Lower leg skin (tissue), 3 donors: ENCODE measurements at regions not wholly inside any gene's neighbourhood (a gene's known extent, or its start where the extent isn't known, plus 50 kb on each side); places are given as distances from the start of the nearest gene placed in this dataset.

ENCODE experiments used
- CTCF ChIP-seq, 3 donors: fragments of 450-650 bp; IDR thresholded peaks; one replicate each; pipeline ENCODE4 v1.5.1; 2016; ENCODE audit warnings: antibody characterized with exemption in 3 of 3, mild to moderate bottlenecking in 3 of 3, moderate library complexity in 2 of 3
- POLR2A ChIP-seq, 2 donors: fragments of 450-650 bp; IDR thresholded peaks; one replicate each; pipeline ENCODE4 v1.6.1; 2016 to 2017; ENCODE audit warnings: antibody characterized with exemption in 2 of 2, mild to moderate bottlenecking in 1 of 2, moderate library complexity in 1 of 2

GRCh38 chr1:229822026-229822425, 196.0 kb downstream of the URB2 start:
- TF ChIP-seq CTCF (IDR thresholded peaks at IDR 0.05) (no peak), POLR2A (IDR thresholded peaks at IDR 0.05) (no peak)
